ENCODE measurements at regions not wholly inside any gene's neighbourhood (a gene's known extent, or its start where the extent isn't known, plus 50 kb on each side); places are given as distances from the start of the nearest gene placed in this dataset.

DNA sequence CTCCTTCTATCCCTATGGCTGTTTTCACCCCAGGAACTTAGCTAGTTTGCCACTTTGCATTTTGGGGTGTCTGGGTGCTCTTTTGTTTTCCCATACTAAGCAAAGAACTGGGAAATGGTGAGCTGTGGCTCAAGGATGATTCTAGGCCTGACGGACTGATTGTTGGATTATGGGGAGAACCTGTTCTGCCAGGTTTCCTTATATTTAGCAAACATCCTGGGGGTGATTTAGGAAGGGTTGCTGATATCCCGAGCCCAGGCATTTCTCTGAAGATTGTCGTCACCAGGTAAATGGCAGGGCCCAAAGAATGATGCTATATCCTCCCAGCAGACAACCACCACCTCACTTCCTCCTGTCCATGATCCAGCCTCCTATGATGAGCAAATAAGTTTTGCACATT lies 72.1 kb upstream of the GRB10 start:
- Histone ChIP-seq H2BK5ac (ENCODE audit: insufficient read length, low read length) (no peak overlapping the region), H2BK20ac (ENCODE audit: low read depth, low read length, poor library complexity, severe bottlenecking) (no peak overlapping the region), H3K9ac (ENCODE audit: extremely low read depth, insufficient read length, low read length) (no peak overlapping the region), H3K4ac (ENCODE audit: low read depth, low read length) (no peak overlapping the region), H3K56ac (ENCODE audit: insufficient read length, low read depth, low read length) (no peak overlapping the region), H3K79me1 (ENCODE audit: insufficient read depth, low read depth, low read length, poor library complexity, severe bottlenecking) (no peaks in the 10 kb centered on the region), H2BK120ac (ENCODE audit: low read depth, low read length, poor library complexity, severe bottlenecking) (no peak overlapping the region), H4K20me1 (ENCODE audit: control insufficient read depth, insufficient read depth, insufficient read length) (no peaks in the 10 kb centered on the region), H3K27me3 (ENCODE audit: insufficient read depth, low read length) (no peaks in the 10 kb centered on the region), H2AK5ac (ENCODE audit: insufficient read length, low read length) (no peak overlapping the region), H3K4me1 (ENCODE audit: insufficient read depth, low read length) (no peaks in the 10 kb centered on the region), H2BK15ac (ENCODE audit: low read depth, low read length) (no peak overlapping the region), H3K23ac (ENCODE audit: insufficient read length, low read depth, low read length) (no peak overlapping the region), H3K18ac (ENCODE audit: insufficient read length, low read depth, low read length) (no peak overlapping the region), H3K23me2 (ENCODE audit: insufficient read length, low read depth, low read length, poor library complexity, severe bottlenecking) (no peaks in the 10 kb centered on the region), H3K79me2 (ENCODE audit: insufficient read depth, low read length) (no peaks in the 10 kb centered on the region), H3K9me3 (ENCODE audit: control insufficient read depth, low read depth, low read length) (no peaks in the 10 kb centered on the region), H4K8ac (replicated peaks; ENCODE audit: insufficient read length, low read depth, low read length) (no peak overlapping the region), H3T11ph (ENCODE audit: low read length) (no peak overlapping the region), H4K91ac (ENCODE audit: insufficient read length, low read depth, low read length) (no peak overlapping the region), H2BK12ac (ENCODE audit: insufficient read length, low read depth, low read length) (no peak overlapping the region), H4K5ac (ENCODE audit: insufficient read length, low read depth, low read length) (no peak overlapping the region), H3K27ac (ENCODE audit: insufficient read length, low read depth, low read length) (no peak overlapping the region), H3K4me2 (ENCODE audit: insufficient read depth, insufficient read length, low read length) (no peak overlapping the region), H2AFZ (ENCODE audit: low read length) (no peak overlapping the region), H3K14ac (ENCODE audit: insufficient read depth, low read length) (no peak overlapping the region)
- H3K36me3 Mint-ChIP-seq (ENCODE audit: insufficient read depth in 1 of 3, low read depth in 3 of 3), result no peaks in the 10 kb centered on the region; a peak in 1 of 7 replicates
- no peak for DNase-seq
- no CpG with 5 or more reads among the region's 3 CpGs for WGBS (ENCODE audit: extremely low coverage, insufficient read length, low lambda C conversion rate)
- no peaks in the 10 kb centered on the region; a peak in 1 of 5 replicates for H3K9me3 Mint-ChIP-seq
- H3K4me3 Mint-ChIP-seq, result no peak overlapping the region
- H3K4me1 Mint-ChIP-seq, result no peaks in the 10 kb centered on the region
- no peak overlapping the region for H3K27ac Mint-ChIP-seq
- peaks cover 2% of the 10 kb centered on the region for H3K27me3 Mint-ChIP-seq (ENCODE audit: low read depth)
- TF ChIP-seq, protein P1, sequence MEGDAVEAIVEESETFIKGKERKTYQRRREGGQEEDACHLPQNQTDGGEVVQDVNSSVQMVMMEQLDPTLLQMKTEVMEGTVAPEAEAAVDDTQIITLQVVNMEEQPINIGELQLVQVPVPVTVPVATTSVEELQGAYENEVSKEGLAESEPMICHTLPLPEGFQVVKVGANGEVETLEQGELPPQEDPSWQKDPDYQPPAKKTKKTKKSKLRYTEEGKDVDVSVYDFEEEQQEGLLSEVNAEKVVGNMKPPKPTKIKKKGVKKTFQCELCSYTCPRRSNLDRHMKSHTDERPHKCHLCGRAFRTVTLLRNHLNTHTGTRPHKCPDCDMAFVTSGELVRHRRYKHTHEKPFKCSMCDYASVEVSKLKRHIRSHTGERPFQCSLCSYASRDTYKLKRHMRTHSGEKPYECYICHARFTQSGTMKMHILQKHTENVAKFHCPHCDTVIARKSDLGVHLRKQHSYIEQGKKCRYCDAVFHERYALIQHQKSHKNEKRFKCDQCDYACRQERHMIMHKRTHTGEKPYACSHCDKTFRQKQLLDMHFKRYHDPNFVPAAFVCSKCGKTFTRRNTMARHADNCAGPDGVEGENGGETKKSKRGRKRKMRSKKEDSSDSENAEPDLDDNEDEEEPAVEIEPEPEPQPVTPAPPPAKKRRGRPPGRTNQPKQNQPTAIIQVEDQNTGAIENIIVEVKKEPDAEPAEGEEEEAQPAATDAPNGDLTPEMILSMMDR (conservative IDR thresholded peaks at IDR 0.05), result no peak

Measured in H9 (cell line).